Activated CD8-positive, alpha-beta memory T cell treated with anti-CD3 and anti-CD28 coated beads, Interleukin-2, amount 50 U/mL, for 48 hours (primary cell): ENCODE measurements at regions not wholly inside any gene's neighbourhood (a gene's known extent, or its start where the extent isn't known, plus 50 kb on each side); places are given as distances from the start of the nearest gene placed in this dataset.
"Not testable (repeated sequence)": the region's sequence is repeated elsewhere in the genome, so short reads cannot be mapped to it uniquely, and the experiment has no call there.

Source experiments
- DNase-seq: peaks from one replicate; pipeline ENCODE4 v3.0.0-alpha.2; 2020

DNA sequence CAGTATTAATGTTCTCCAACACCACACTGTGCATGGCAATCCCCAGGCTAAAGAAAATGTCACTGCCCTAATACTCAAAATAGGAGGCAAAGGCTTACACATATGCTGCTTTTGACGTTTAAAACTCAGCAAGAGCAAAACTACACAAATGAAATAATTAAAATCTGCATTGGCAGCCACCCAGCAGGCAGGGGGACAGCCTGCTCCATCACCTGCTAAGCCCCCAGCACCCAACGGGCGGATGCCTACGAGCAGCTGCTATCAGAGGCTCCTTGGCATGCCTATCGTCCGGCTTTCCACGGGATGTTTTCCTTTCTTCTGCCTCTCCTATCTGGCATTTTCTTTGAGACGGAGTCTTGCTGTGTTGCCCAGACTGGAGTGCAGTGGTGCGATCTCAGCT is 337.5 kb downstream of the SOX9 start:
- no peak for DNase-seq

DNA sequence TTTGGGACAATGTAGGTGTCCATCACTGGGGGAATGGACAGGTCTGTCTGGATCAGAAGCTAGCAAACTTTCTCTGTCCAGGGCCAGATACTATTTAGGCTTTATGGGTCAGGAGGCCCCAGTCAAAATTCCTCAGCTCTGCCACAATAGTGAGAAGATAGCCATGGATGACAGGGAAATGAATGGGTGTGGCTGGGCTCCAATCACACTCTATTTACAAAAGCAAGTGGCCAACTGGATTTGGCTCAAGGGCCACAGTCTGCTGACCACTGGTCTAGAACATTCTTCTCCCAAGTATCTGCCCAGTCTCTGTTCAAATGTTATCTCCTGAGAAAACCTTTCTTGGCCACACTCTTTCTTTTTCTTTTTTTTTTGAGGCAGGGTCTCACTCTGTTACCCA is 339.9 kb downstream of the SOX9 start:
- DNase-seq = no peak

DNA sequence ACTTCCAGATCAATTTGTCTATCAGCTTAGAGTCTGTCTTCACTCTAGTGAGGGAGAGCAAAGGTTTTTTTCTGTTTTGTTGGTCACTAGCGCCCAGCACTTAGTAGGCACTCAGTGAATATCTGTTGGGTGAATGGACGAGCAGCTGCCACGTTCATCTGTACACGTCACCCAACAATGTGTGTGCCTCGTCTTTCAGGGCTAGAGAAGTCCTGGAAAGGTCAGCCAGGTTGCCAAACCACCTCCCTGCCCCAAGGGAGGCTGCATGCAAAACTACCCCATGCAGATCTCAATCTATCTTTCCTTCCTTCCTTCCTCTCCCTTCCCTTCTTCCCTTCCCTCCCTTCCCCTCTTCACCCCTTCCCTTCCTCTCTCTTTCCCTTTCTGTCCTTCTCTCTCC is 340.9 kb downstream of the SOX9 start:
- DNase-seq = no peak

- no peak for DNase-seq
These were observed 341.6 kb downstream of the SOX9 start for GRCh38 chr17:72462407-72462806.

- DNase-seq = no peak
These were observed 342.0 kb downstream of the SOX9 start for GRCh38 chr17:72462814-72463213.

GRCh38 chr17:72463287-72464102 is 342.7 kb downstream of the SOX9 start:
- no peak for DNase-seq

- not testable (repeated sequence) for DNase-seq
These were observed 343.4 kb downstream of the SOX9 start for GRCh38 chr17:72464221-72464620.

- no peak for DNase-seq
These were observed 344.6 kb downstream of the SOX9 start for GRCh38 chr17:72465191-72466024.

- no peak for DNase-seq
These were observed 345.4 kb downstream of the SOX9 start for GRCh38 chr17:72466199-72466598.

DNA sequence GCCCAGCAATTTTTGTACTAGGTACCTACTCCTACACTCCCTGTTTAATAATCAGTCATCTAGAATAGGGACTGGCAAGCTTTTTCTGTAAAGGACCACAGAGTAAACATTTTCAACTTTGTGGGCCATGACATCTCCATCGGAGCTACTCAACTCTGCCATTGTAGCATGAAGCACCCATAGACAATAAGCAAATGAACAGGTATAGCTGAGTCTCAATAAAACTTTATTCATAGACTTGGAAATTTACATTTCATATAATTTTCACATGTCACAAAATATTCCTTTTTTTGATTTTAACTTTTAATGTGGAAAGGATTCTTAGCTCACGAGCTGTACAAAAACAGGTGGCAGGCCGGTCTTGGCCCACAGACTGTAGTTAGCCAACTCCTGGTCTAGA is 345.8 kb downstream of the SOX9 start:
- no peak for DNase-seq

- DNase-seq = no peak
These were observed 347.2 kb downstream of the SOX9 start for GRCh38 chr17:72467841-72468653.

DNA sequence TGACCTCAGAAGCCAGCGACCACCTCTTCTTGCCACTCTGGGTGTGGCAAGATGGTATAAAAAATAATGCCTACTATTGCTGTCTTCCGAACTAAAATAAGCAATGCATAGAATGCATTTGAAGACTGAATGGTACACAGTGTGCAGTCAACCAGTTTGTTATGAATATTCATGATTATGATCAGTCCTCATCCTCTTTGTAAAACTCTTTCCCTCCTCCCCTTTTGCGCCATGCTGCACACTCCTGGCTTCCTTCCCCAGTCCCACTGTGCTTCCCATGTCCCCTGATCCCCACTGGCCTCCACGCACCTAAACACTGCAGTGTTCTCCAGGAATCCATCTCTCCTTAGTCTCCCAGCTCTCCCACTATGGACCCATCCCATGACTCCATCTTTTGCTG is 348.0 kb downstream of the SOX9 start:
- no peak for DNase-seq

GRCh38 chr17:72470121-72470705 is 349.4 kb downstream of the SOX9 start:
- DNase-seq = no peak

GRCh38 chr17:72470734-72471133 is 349.9 kb downstream of the SOX9 start:
- no peak for DNase-seq

DNA sequence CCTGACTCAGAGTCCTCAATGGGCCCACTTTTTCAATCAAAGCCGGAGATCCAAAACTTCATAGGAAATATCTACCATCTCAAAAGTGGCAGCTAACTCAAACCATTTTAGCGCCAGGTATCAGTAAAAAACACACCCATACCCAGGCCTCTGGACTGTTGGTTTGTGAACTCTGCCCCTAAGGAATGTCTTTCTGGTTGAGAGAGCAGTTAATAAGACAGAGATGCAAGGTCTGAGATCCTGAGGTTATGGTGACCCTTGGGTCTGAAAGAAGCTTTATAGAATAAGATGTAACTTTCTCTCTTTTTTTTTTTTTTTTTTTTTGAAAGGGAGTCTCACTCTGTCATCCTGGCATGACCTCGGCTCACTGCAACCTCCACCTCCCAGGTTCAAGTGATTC is 350.5 kb downstream of the SOX9 start:
- DNase-seq = no peak

GRCh38 chr17:72472106-72472505 is 351.3 kb downstream of the SOX9 start:
- no peak for DNase-seq

- DNase-seq = not testable (repeated sequence)
These were observed 352.1 kb downstream of the SOX9 start for GRCh38 chr17:72472853-72473390.

GRCh38 chr17:72474243-72474642 is 353.4 kb downstream of the SOX9 start:
- no peak for DNase-seq

GRCh38 chr17:72474719-72475477 is 354.1 kb downstream of the SOX9 start:
- DNase-seq = no peak

DNA sequence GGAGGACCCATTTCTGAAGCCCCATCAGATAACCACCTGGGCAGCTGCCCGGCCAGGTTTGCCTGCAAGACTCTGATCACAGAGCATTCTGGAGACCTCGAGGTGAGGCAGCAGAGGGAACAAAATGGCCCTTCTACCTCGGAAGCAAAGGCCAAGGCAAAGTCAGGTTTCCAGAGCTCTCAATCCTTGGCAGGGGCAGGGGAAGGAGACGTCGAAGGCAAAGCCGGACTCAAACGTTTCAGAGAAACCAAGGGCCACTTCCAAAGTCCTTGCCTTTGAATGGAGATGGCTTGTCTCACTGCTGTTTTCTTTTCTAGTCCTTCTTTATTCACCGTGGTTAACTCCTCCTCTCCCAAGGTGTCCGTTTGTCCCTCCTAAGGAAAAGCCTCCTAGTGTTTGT is 355.3 kb downstream of the SOX9 start:
- DNase-seq = no peak

DNA sequence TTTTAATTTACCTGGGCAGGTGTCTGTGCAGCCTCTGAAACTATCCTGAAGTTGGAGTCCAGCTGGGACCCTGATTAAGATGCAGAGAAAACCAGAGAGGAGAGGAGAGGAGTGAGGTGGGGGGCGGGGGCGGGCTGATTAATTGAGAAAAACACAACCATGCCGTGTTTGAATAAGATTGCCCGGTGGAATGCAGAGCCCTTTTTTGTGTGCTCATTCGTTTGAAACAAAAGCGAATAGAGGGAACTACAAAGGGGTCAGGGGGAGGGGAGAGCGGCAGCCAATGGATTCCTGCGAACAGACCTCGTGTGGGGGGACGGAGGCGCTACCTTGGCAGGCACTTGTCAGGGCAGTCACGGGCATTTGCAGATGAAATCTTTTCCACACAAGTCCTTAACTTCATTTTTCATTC is 355.8 kb downstream of the SOX9 start:
- DNase-seq = no peak

GRCh38 chr17:72477491-72477890 is 356.7 kb downstream of the SOX9 start:
- DNase-seq = no peak
